ENCODE measurements at regions not wholly inside any gene's neighbourhood (a gene's known extent, or its start where the extent isn't known, plus 50 kb on each side); places are given as distances from the start of the nearest gene placed in this dataset.
"Not testable (repeated sequence)": the region's sequence is repeated elsewhere in the genome, so short reads cannot be mapped to it uniquely, and the experiment has no call there.

DNA sequence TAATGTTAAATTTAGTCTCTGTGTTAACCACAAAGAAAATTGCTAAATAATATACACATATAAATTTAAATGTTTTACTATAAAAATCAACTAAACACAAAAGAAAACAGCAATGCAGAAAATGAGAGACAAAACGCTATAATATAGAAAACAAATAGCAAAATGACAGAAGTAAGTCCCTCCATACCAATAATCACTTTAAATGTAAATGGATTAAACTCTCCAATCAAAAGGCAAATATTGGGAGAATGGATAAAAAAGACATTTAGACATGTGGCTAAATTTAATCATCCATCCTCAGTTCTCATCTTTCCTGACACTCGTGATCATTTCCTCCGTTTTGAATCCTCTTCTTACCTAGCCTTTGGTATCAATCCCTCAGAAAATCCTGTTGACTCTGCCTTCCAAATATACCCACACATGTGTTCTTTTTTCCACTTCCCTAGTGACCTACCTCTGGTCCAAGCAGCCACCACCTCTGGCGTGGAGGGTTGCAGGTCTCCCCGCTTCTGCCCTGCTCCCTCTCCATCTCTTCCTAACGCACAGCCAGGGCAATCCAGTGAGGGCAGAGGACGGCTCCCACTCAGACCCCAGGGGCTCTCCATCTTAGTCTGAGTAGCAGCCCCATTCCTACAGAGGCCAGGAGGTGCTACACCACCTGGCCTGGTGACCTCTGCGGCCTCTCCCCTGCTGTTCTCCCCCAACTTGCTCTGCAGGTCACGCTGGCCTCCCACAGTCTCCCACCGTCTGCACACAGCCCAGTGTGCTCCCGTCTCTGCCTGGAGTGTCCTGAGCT, 149.2 kb downstream of the RNASET2 start:
- DNase-seq (ENCODE audit: low spot score) = no peak

DNA sequence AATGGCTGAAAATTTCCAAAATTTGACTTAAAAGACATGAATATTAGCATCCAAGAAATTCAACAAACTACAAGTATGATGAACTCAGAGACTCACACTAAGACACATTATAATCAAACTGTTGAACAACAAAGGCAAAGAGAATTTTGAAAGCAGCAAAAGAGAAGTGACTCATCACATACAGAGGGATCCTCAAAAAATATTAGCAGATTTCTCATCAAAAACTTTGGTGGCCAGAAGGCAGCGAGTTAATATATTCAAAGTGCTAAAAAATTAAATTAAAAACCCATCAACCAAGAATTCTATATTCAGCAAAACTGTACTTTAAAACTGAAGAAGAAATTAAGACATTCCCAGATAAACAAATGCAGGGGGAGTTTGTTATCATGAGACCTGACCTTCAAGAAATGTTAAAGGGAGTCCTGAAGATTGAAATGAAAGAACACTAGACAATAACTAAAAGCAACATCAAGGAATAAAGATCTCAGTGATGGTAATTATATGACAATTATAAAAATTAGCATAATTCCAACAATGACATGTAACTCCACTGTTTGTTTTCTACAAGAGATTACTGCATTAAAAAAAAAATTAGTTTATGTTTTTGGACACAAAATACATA, 150.0 kb downstream of the RNASET2 start:
- DNase-seq (ENCODE audit: low spot score) = no peak

DNA sequence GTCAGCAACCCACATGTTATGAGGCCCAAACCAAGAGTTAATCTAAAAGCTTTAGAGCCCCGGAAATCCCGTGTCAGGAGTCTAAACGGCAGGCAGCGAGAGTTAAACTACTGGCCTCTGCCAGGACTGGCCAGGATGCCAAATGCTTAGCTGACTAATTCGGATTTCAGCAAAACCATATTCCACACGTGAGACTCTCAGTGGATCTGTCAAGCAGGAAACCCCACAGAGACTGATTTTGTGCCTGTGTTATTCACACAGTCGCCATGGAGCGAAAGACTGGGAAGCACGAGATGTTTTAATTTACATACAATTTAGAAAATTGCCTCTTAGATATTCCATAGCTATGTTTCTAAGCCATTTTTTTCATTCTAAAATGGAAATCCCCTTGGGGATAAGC, 152.9 kb downstream of the RNASET2 start:
- no peak for DNase-seq (ENCODE audit: low spot score)

DNA sequence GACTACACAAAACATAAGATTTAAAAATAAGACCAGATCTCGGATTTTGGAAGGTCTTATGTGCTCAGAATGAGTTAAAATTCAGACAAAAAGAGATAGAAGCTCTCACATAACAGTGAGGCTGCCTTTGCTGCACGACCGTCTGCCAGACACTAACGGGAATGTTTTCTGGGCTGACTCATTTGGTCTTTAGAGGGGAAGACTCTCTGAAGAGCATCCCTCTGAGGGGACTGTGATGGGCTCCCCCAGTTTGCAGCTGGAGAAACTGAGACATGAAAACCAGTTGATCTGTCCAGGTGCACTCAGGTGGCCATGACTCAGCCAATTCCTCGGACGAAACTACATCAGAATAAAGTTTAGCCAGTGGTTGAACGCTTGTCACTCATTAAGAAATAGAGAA, 153.9 kb downstream of the RNASET2 start:
- DNase-seq (ENCODE audit: low spot score) = no peak

DNA sequence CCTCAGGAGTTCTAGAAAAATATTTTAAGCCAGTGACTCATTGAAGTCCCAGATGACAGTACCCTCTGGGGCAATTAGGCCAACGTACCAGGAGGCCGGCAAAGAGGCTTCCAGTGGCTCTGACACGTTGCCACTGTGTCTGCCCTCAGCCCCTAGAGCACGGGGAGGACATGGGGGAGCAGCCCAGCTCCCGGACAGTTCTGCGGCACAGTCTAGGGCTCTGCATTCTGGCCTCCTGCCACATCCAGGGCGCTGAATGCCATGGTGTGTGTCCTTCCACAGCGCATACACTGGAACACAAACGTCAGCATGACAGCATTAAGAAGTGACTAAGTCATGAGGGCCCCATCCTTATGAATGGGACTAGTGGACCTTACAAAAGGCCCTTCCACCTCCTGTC, 156.2 kb downstream of the RNASET2 start:
- DNase-seq (ENCODE audit: low spot score) = no peak

DNA sequence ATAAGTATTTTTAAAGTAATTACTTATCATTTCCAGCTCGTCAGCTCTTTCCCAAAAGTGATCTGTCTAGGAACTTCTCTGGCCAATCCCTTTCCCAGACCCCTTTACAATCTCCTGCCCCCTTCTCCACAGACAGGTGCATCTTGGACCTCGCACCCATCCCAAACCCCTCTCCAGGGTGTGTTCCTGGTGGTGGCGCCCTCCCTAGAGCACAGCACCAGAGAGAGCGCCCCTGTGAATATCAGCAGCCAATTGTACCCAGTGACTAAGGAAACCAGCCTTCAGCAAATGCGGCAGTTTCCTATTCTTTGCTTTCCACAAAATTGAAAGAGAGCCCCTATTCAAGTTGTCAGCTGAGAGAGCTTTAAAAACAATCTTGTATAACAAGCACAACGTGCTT, 157.7 kb downstream of the RNASET2 start:
- DNase-seq (ENCODE audit: low spot score) = no peak

DNA sequence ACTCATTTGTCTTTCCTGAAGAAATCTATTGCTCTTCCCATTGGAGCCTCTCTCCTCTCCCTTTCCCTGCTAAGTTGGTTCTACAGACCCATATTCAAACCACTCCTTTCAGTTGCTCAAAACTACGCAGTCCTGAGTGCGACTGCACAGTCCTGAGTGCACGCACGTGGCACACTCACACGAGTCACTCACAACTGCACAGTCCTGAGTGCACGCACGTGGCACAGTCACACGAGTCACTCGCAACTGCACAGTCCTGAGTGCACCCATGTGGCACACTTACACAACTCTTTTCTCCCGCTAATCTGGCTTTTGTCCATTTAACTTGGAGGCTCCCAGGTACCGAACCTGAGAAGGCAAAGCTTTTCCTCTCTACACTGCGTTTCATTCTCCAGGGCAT, 159.7 kb downstream of the RNASET2 start:
- no peak for DNase-seq (ENCODE audit: low spot score)

DNA sequence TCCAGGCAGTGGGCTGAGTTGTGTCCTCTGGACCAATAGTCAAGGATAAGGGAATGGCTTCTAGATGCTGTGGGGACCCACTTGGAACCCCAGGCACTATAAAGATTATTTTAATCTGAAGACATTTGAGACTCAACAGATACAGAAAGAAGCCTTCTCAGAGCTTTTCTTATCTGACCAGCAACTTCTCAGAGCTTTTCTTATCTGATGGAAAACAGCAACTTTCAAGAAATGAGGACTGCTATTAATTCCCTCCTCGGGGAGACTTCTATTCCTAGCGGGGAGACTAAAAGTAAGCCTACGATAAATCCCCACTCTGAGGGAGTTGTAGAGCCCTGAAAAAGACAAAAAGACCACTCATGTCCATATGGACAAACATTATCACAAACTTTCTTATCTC, 160.5 kb downstream of the RNASET2 start:
- DNase-seq (ENCODE audit: low spot score) = no peak

DNA sequence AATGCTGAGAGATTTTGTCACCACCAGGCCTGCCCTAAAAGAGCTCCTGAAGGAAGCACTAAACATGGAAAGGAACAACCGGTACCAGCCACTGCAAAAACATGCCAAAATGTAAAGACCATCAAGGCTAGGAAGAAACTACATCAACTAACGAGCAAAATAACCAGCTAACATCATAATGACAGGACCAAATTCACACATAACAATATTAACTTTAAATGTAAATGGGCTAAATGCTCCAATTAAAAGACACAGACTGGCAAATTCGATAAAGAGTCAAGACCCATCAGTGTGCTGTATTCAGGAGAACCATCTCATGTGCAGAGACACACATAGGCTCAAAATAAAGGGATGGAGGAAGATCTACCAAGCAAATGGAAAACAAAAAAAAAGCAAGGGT, 163.8 kb upstream of the RPS6KA2 start:
- not testable (repeated sequence) for DNase-seq (ENCODE audit: low spot score)

DNA sequence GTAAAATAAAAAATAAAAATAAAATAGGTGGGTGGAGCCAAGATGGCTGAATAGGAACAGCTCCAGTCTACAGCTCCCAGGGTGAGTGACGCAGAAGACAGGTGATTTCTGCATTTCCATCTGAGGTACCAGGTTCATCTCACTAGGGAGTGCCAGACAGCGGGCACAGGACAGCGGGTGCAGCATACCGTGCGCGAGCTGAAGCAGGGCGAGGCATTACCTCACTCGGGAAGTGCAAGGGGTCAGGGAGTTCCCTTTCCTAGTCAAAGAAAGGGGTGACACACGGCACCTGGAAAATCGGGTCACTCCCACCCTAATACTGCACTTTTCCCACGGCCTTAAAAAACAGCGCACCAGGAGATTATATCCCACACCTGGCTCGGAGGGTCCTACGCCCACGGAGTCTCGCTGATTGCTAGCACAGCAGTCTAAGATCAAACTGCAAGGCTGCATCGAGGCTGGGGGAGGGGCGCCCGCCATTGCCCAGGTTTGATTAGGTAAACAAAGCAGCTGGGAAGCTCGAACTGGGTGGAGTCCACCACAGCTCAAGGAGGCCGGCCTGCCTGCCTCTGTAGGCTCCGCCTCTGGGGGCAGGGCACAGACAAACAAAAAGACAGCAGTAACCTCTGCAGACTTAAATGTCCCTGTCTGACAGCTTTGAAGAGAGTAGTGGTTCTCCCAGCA, 161.9 kb upstream of the RPS6KA2 start:
- peak; percentile 57 for DNase-seq (ENCODE audit: low spot score)

DNA sequence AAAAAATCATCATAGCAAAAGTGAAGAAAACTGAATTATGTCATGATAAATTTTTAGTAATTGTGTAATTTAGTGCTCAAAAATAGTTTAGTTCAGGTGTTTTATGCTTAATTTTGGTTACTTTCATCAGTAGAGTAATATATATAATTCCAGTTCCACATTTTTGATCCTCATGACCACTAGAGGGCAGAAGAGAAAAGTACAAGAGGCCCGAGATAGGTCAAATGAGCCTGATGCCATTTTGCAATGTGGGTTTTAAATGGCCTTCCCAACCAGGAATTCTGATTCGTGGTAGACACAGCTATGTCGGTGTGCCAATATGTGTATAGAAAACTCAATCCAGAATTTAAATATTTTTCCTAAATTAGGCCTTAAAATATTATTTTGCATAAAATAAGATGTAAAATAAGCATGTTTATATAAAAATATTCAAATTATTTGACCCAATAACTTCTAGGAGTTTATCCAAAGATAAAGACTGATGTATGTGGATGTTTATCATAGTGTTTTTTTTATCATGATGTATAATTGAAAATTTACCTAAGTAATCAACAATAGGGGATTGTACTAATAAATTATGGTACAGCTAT, 159.7 kb upstream of the RPS6KA2 start:
- DNase-seq (ENCODE audit: low spot score) = no peak

DNA sequence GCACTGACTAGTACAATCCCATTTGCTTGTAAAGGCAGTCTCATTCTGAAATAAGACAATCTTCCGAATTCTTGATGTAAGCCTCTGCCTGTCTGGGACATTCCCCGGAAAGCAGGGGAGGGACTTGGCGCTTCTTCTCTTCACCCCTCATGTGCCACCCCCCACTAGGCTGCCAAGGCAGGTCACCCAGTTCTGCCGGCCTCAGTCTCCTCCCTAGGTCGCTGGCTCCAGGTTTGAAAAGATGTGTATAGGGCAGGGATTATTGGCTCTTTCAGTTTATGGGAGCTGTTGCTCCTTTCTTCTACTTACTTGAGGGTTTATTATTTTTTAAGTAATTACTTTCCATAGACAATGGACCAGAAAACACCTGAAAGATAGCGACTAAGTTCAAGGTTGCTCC, 158.1 kb upstream of the RPS6KA2 start:
- DNase-seq (ENCODE audit: low spot score) = no peak

DNA sequence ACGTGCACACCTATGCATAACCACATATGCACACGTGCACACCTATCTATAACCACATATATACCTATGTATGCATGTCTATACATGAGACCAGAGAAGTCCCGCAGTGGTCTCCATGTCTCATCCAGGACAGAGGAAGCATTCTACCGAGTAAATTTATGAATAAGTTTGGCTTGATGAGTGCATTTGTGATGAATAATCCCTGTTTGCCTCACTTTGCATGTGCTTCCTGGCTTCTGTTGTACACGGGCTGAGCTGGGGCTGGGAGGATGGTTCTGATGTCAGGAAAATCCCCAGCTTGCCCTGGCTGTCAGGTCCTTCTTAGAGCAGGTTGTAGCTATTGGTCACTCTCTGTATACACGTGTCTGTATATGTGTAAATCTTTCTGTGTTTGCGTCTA, 157.6 kb upstream of the RPS6KA2 start:
- no peak for DNase-seq (ENCODE audit: low spot score)

DNA sequence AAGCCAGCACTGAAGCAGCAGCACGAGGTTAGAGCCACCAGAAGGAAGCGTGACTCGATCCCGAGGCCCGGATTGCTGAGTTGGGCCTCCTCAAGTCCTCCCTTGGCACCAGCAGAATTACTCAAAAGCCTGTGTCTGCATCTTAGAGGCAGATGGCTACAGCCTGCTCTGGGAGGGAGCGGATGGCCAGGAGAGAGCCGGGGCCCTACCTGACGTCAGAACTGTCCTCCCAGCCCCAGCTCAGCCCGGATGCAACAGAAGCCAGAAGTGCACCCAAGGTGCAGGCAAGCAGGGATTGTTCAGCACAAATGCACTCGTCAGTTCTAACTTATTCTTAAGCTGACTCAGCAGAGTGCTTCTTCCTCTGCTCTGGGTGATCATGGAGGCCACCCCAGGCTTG, 155.5 kb upstream of the RPS6KA2 start:
- no peak for DNase-seq (ENCODE audit: low spot score)

DNA sequence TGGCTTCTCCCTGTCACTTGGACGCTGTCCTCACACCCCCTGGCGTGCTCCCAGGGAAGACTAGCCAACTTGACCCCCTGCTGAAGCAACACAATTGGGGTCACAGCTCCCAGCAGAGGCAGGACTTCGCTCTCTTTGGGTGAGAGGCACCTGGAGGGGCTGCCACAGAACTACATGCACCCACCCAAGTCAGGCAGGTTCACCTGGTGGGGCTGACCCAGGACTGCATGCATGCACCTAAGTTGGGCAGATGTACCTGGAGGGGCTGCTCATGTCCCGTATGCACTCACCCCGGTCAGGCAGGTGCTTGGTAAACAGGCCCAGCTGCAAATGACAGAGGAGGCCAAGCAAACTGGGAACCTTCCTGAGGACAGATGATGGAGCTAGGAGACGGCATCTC, 154.3 kb upstream of the RPS6KA2 start:
- DNase-seq (ENCODE audit: low spot score) = no peak

DNA sequence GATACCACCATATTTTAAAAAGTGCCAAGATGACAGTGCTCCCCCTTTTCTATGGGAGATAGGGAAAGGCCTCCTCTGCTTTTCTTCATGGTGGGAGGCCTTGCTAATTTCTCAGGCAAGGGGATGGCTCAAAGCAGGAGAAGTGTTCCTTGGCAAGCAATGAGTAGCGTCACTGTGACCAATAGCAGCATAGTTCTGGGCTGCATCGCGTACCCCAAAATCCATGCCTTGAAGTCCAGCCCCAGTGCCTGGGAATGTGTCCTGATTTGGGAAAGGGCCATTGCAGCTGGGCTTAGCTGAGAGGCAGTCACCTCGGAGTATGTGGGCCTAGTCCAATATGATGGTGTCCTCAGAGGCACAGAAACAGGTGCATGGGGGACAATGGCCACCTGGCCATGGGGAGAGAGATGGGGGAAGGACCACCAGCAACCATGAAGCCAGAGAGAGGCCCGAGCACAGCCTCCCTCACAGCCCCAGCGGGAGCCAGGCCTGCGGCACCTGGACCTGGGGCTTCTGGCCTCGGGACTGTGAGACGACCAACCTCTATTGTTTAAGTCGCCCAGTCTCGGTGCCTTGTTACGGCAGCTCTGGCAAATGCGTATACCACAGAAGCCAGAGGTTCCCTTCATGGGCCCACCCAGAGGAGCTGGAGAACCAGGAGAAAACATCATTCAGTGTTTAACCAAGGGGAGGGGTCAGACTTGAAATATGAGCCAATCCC, 153.1 kb upstream of the RPS6KA2 start:
- peak; percentile 85 for DNase-seq (ENCODE audit: low spot score)

DNA sequence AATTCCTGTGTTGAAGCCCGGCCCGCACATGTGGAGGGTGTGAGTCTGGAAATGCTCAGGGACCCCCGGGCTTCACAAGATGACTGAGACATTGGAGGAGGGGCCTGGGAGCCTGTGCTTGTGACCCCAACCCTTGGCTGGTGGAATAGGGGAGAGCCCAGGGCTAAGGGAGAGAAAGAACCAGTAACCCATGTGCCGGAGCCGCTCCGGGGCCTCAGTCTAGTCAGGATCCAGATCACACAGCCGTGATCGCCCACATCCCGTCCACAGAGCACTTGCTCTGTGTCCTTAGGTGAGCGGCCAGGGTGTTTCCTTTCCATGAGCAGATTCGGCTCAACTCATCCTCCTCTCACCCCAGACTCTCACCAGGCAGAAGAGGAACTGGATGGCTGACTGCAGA, 152.3 kb upstream of the RPS6KA2 start:
- DNase-seq (ENCODE audit: low spot score) = no peak

DNA sequence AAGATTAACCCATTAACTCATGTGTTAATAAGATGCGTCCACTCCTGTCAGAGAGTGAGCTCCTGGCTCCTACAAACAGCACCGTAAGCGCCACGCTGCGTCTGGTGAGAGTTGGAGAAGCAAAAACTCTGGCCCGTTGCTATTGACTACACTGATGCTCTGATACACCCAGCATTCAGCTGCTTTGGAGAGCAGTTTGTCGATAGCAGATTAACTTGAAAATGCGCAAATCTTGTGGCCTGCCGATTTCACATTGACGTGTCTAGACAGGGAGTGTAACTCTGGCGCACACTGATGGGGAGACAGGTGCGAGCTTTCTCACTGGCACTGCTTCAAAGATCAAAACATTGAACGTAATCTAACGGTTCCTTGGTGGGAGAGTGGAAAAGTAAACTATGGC, 151.7 kb upstream of the RPS6KA2 start:
- DNase-seq (ENCODE audit: low spot score) = no peak

DNA sequence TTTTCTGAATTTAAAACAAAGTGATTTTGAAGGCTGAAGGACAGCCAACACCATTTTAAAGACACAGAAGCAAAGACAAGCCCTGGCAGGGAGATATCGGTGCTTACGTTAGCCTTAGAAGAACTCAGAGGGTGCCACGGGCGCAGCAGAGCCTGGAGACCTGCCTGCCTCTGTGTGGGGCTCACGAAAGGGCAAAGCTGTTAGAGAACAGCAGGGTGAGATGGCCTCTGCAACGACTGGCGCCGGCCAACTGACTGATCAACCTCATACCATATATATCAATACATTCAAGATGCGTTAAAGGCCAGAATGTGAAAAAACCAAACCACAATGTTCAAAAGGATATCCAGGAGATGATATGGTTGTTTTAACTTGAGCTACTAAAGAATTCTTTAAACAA, 151.0 kb upstream of the RPS6KA2 start:
- DNase-seq (ENCODE audit: low spot score) = no peak

DNA sequence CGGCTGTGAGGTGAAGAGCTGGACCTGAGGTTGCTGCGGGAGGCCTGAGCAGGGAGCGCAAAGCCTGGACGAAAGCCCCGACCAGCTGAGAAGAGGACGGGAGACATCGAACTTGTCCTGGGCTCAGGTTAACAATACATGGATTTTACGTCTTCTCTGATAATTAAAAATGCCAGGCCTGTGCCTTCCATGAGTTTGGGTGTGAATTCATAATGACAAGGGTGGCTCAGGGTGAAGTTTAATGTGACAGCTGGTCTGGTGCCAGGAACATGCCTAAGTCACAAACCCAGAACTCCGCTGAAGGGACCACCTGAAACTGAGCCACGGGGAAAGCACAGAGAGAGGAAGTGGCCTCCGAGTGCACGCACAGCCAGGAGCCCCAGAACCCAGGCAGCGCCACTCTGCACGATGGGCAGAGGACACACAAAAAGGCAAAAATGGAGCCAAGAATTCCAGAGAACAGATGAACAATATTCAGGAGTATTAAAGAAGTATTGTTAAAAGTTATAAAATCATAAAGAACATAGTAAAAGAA, 150.1 kb upstream of the RPS6KA2 start:
- no peak for DNase-seq (ENCODE audit: low spot score)

DNA sequence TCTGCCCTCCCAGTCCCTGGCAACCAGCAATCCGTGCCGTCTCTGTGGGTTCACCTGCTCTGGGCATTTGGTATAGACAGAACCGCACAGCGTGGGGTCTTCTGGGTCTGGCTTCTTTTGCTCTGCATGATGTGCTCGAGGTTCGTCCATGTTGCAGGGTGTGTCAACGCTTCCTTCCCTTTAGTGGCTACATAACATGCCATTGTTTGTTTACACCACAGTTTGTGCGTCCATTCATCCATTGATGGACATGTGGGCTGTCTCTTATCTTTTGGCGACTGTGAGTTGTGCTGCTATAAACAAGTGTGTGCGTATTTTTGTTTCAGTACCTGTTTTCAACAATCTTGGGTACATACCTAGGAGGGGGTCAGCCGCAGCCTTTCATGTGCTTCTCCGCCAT, 149.5 kb upstream of the RPS6KA2 start:
- DNase-seq (ENCODE audit: low spot score) = no peak

DNA sequence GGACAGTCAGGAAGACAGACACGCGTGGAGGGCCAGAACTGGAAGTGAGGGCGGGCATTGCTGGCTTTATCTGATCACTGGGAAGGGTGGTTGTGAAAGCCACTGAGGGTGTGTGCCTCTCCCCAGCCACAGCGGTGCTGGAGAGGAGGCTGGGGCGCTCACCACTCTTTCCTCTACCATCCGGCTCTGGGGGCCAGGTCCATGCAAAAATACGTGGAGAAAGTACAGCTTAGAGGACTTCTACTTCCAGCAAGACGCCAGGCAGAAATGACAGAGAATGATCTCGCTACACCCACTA, 148.8 kb upstream of the RPS6KA2 start:
- DNase-seq (ENCODE audit: low spot score) = no peak
